OCI-LY7 (cell line): ENCODE measurements at regions not wholly inside any gene's neighbourhood (a gene's known extent, or its start where the extent isn't known, plus 50 kb on each side); places are given as distances from the start of the nearest gene placed in this dataset.

Experiments used
- BruUV-seq: library from RNA; stranded (reverse); fragments of 400-500 nt; replicated peaks from 2 replicates; lab custom pipeline; 2021; lab: Mats Ljungman, UMichigan
- CTCF ChIA-PET: fragments of 300-600 bp; sonication (Branson Sonifier 250); formaldehyde crosslinking; loops from one replicate; lab custom pipeline; 2022; ENCODE audit warnings: antibody characterized with exemption; ENCODE audit not compliant: unreplicated experiment; lab: Charles Lee
- POLR2A ChIA-PET: fragments of 300-600 bp; sonication (Branson Sonifier 250); formaldehyde crosslinking; loops from one replicate; lab custom pipeline; 2022; ENCODE audit warnings: antibody characterized with exemption; lab: Charles Lee
- DNase-seq: peaks from one replicate; pipeline ENCODE4 v3.0.0-alpha.2; 2015; ENCODE audit warnings: low spot score
- H2AFZ ChIP-seq: fragments of 200-600 bp; sonication (generic), shearing (Covaris generic); 2 replicates; pipeline ENCODE4 v1.6.1; 2014; ENCODE audit warnings: mild to moderate bottlenecking, antibody characterized with exemption, low read length, moderate library complexity
- H3K27ac ChIP-seq: fragments of 200-600 bp; sonication (generic); 2 replicates; pipeline ENCODE4 v1.5.1; 2014; ENCODE audit warnings: mixed run types, low read depth, mild to moderate bottlenecking, moderate library complexity, low read length, inconsistent platforms; ENCODE audit not compliant: poor library complexity, severe bottlenecking
- H3K36me3 ChIP-seq: fragments of 200-600 bp; sonication (generic); 2 replicates; pipeline ENCODE4 v1.6.1; 2014; ENCODE audit warnings: mild to moderate bottlenecking, antibody characterized with exemption, low read length, moderate library complexity, mixed read lengths; ENCODE audit not compliant: insufficient read depth
- H3K4me1 ChIP-seq: fragments of 200-600 bp; sonication (generic); 2 replicates; pipeline ENCODE4 v1.5.1; 2014; ENCODE audit warnings: mild to moderate bottlenecking, low read length; ENCODE audit not compliant: insufficient read depth, poor library complexity, severe bottlenecking
- H3K4me2 ChIP-seq: fragments of 200-600 bp; sonication (generic); 2 replicates; pipeline ENCODE4 v1.6.1; 2014; ENCODE audit warnings: mild to moderate bottlenecking, low read length
- H3K4me3 ChIP-seq: fragments of 200-600 bp; sonication (generic); 2 replicates; pipeline ENCODE4 v1.5.1; 2014; ENCODE audit warnings: mild to moderate bottlenecking, low read depth, low read length; ENCODE audit not compliant: poor library complexity, severe bottlenecking
- H3K79me2 ChIP-seq: fragments of 200-600 bp; sonication (generic); 2 replicates; pipeline ENCODE4 v1.6.1; 2016; ENCODE audit warnings: low read depth, mild to moderate bottlenecking, low read length, moderate library complexity, mixed read lengths; ENCODE audit not compliant: insufficient read depth
- H3K9me2 ChIP-seq: fragments of 200-600 bp; sonication (generic); 2 replicates; pipeline ENCODE4 v1.6.1; 2016; ENCODE audit warnings: mild to moderate bottlenecking, low read length, mixed read lengths; ENCODE audit not compliant: insufficient read depth
- H3K9me3 ChIP-seq: fragments of 200-600 bp; sonication (generic); 2 replicates; pipeline ENCODE4 v1.6.1; 2014; ENCODE audit warnings: mild to moderate bottlenecking, mixed run types, low read length, mixed read lengths
- H4K20me1 ChIP-seq: fragments of 200-600 bp; sonication (generic); 2 replicates; pipeline ENCODE4 v1.6.1; 2014; ENCODE audit warnings: mild to moderate bottlenecking, antibody characterized with exemption, low read length, moderate library complexity, mixed read lengths; ENCODE audit not compliant: insufficient read depth
- CTCF ChIP-seq: fragments of 200-600 bp; sonication (generic); conservative IDR thresholded peaks from 2 replicates; pipeline ENCODE4 v1.5.1; 2014; ENCODE audit warnings: mild to moderate bottlenecking, antibody characterized with exemption, low read length, moderate library complexity, mixed read lengths
- EZH2phosphoT487 ChIP-seq: fragments of 200-600 bp; sonication (generic); IDR thresholded peaks from 2 replicates; pipeline ENCODE4 v1.6.1; 2018; ENCODE audit warnings: low read depth, borderline replicate concordance, mild to moderate bottlenecking, mixed run types, antibody characterized with exemption, low read length, moderate library complexity, mixed read lengths
- intact Hi-C: fragments of 100-400 bp; cut with micrococcal nuclease; formaldehyde crosslinking; loops from one replicate; pipeline ENCODE4 v1.10.0; 2022; ENCODE audit not compliant: unreplicated experiment

GRCh38 chr2:19810148-19810547 lies 91.6 kb downstream of the TTC32 start:
- H3K36me3 ChIP-seq, result no peaks in the 10 kb centered on the region
- TF ChIP-seq CTCF (no peak), EZH2phosphoT487 (no peak)
- ChIA-PET CTCF (no interaction called here), POLR2A (no interaction called here)
- H3K27ac ChIP-seq, result no peak overlapping the region
- no peaks in the 10 kb centered on the region for H3K9me3 ChIP-seq
- H3K79me2 ChIP-seq, result no peaks in the 10 kb centered on the region
- H4K20me1 ChIP-seq, result no peaks in the 10 kb centered on the region
- no peak for DNase-seq
- no peak overlapping the region for H3K4me3 ChIP-seq
- BruUV-seq, result no TSS peak
- no peak overlapping the region for H2AFZ ChIP-seq
- intact Hi-C loops, result no loop called here
- no peaks in the 10 kb centered on the region for H3K9me2 ChIP-seq
- H3K4me2 ChIP-seq, result no peak overlapping the region
- H3K4me1 ChIP-seq, result no peaks in the 10 kb centered on the region

- Histone ChIP-seq H3K79me2 (no peaks in the 10 kb centered on the region), H3K27ac (no peak overlapping the region), H3K9me2 (no peaks in the 10 kb centered on the region), H3K4me3 (no peak overlapping the region), H3K36me3 (no peaks in the 10 kb centered on the region), H3K4me2 (no peak overlapping the region), H4K20me1 (no peaks in the 10 kb centered on the region), H2AFZ (no peak overlapping the region), H3K4me1 (no peaks in the 10 kb centered on the region), H3K9me3 (no peaks in the 10 kb centered on the region)
- intact Hi-C loops, result no loop called here
- ChIA-PET POLR2A (no interaction called here), CTCF (no interaction called here)
- BruUV-seq, result no TSS peak
- TF ChIP-seq CTCF, result no peak
- no peak for TF ChIP-seq EZH2phosphoT487
- DNase-seq, result no peak
Observed at GRCh38 chr2:19809206-19809605, 92.6 kb downstream of the TTC32 start.

GRCh38 chr2:19807866-19808265 lies 93.9 kb downstream of the TTC32 start:
- POLR2A ChIA-PET, result no interaction called here
- Histone ChIP-seq H3K79me2 (no peaks in the 10 kb centered on the region), H3K27ac (no peak overlapping the region), H3K4me1 (no peaks in the 10 kb centered on the region), H3K4me3 (no peak overlapping the region), H3K9me3 (no peaks in the 10 kb centered on the region), H3K36me3 (no peaks in the 10 kb centered on the region), H3K9me2 (no peaks in the 10 kb centered on the region), H4K20me1 (no peaks in the 10 kb centered on the region), H3K4me2 (no peak overlapping the region), H2AFZ (no peak overlapping the region)
- TF ChIP-seq CTCF (no peak), EZH2phosphoT487 (no peak)
- DNase-seq, result no peak
- CTCF ChIA-PET, result no interaction called here
- intact Hi-C loops, result no loop called here
- no TSS peak for BruUV-seq
